CD1c-positive myeloid dendritic cell (primary cell): ENCODE measurements at regions not wholly inside any gene's neighbourhood (a gene's known extent, or its start where the extent isn't known, plus 50 kb on each side); places are given as distances from the start of the nearest gene placed in this dataset.
"Not testable (repeated sequence)": the region's sequence is repeated elsewhere in the genome, so short reads cannot be mapped to it uniquely, and the experiment has no call there.

Experiments used
- DNase-seq: peaks from one replicate; pipeline ENCODE4 v3.0.0-alpha.2; 2016; ENCODE audit errors: extremely low spot score

DNA sequence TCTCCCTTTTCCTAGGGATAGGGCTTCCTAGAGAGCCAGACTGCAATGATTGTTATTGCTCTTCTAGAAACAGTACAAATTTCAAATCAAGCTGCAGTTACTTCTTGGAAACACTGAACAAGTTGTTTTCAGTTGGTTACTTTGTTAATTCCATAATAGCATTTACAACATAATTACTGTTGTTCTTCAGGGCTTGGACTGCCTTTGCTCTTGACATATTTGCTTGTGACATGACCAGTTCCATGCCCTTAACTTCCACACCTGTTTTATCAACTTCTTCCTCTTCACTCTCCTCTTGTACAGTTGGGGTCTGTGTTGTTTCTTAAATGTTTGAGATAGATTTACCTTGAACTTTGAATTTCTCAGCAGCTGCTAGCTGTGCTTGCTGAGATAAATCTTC, 104.4 kb downstream of the SEC23IP start:
- no peak for DNase-seq

- no peak for DNase-seq
Measured at GRCh38 chr10:119997429-119997828, 104.9 kb downstream of the SEC23IP start.

GRCh38 chr10:120002785-120003184, 110.3 kb downstream of the SEC23IP start:
- DNase-seq = no peak

DNA sequence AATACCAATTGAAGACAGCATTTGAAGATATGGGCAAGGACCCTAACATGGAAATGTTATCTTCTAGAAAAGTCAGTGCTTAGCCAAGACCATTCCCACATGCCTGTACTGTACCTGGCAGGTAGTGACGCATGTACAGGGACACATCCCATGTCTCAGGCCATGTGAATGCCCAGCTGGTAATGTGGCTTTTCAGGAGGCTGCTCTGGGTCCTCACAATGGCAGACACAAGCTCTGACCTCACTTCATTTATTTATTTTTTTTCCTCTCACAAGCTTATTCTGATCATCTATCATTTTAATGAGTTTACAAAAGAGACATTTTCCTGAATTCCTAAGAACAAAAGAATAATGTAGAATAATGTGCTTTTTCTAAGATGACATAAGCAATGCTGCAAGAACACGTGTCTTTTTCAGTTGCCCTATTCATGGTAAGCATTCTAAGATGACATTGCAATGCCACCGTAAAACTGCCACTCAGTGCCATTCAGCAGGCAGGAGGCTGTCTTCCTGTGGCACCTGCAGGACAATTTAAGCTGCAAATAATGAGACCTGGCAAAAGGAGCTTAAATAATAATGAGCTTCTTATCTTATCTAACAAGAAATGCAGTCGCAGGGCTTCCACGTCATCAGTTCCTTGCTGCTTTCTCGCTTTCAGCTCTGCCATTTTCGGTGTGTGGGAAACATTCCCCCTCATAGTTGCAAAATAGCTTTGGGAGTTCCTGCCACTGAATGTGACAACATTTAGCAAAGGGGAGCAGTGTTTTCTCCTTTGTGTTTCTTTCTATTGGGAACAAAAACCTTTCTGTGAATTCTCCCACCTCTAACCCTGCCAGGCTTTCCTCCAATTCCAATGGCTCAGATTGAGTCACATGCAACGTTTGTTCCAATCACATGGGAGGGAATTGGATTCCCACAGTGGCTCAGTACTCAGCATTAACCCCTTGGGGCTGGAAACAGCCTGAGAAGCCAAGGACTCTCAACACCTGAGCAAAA, 113.0 kb downstream of the SEC23IP start:
- DNase-seq = no peak

DNA sequence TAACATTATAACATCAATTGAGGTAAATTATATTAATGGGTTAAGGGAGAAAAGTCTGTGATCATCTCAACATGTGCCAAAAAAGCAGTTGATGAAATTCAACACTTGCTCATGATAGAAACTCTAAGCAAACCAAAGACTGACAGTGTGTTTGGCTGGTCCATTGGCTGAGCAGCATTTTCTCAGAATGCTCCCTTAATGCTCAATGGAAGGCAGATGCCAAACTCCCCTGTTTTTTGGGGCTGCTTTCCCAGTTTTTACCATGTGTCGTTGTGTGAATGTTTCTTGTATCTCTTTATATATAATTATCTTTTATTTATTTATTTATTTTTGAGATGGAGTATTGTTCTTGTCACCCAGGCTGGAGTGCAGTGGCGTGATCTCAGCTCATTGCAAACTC, 114.7 kb downstream of the SEC23IP start:
- DNase-seq = no peak

GRCh38 chr10:120011359-120012130, 119.0 kb downstream of the SEC23IP start:
- DNase-seq = no peak

DNA sequence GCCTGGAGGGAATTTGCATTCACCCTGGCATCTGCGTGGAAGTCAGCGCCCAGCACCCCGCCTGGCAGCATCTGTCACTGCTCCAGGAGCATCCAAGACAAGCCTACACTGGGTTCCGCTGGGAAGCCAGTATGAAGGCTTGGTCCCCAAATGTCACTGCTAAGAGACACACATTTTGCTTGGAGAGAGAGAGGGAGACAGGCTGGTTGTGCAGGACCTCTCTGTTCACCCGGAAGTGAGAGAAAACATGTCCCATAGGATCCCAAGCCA, 119.5 kb downstream of the SEC23IP start:
- DNase-seq = no peak

GRCh38 chr10:120012566-120012965, 120.0 kb downstream of the SEC23IP start:
- DNase-seq = no peak

DNA sequence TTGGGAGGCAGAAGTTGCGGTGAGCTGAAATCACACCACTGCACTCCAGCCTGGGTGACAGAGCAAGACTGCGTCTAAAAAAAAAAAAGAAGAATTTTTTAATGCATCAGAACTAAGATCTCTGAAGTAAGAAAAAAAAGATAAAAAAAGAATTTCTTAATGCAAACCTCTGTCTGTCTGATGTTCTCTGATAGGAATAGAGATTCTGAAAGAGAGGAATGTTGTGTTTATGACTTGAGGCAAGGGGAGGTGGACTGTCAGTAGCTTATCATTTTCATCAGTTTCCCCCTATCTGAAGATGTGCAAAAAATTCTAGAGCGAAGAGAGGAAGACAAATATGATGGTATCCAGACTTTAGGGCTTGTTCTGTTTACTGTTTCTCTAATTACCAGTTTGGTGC, 121.5 kb downstream of the SEC23IP start:
- no peak for DNase-seq

- no peak for DNase-seq
Measured at GRCh38 chr10:120015064-120015463, 122.5 kb downstream of the SEC23IP start.

- DNase-seq = no peak
Measured at GRCh38 chr10:120016906-120017305, 124.4 kb downstream of the SEC23IP start.

DNA sequence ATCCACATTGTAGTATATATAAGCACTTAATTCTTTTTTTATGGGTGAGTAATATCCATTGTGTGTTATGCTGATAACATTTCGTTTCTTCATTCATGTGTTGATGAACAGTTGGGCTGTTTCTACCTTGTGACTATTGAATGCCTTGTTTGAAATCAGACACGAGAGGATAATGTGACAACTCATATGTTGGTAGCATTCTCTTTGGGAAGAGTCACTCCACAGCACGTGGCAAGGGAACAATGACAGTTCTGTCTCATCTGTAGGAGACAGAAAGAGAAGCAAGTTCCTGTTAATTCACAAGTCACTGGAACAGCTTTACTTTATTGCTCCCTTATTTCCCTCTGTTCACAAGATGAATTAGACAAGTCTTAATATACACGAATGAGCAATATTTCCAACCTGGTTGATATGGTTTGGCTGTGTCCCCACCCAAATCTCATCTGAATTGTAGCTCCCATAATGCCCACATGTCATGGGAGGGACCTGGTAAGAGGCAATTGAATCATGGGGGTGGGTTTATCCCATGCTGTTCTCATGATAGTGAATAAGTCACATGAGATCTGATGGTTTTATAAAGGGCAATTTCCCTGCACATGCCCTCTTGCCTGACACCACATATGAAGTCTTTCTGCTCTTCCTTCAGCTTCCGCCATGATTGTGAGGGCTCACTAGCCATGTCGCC, 125.3 kb downstream of the SEC23IP start:
- DNase-seq = no peak

DNA sequence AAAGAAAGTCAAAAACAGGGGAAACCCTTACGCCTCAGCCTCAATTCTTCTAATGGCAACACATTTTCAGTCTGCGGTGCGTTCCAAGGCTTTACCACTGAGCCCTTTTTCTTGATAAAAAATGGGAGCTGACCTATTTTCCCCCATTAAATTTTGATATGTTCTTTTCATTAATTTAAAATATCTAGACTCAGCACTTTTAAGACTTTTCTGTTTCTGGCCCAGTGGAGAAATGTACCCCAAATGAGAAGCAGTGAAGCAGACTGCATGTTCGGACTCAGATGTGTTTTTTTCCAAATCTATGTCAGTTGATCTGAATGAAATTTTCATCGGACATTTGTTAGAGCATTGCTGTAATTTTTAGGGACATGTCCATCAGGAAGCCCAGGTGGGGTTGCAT, 126.2 kb downstream of the SEC23IP start:
- no peak for DNase-seq

- no peak for DNase-seq
Measured at GRCh38 chr10:120019568-120019967, 127.0 kb downstream of the SEC23IP start.

DNA sequence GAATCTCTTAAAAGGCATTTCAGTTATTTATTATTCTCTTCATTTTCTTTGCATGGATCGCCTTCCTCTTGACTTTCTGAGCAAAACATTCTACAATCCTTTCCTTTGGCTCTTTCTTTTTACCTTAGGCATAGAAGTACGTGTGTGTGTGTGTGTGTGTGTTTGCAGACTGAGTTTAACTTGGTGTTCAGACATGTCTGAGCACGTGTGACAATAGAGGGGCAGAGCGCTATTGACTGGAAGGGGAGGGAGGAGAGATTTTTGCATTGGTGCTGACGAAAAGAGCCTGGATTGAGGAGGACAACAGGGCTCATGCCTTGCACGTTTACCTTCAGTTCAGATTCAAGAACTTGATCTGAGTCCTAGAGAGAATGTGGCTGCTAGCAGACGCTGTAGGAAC, 129.8 kb downstream of the SEC23IP start:
- DNase-seq = no peak

DNA sequence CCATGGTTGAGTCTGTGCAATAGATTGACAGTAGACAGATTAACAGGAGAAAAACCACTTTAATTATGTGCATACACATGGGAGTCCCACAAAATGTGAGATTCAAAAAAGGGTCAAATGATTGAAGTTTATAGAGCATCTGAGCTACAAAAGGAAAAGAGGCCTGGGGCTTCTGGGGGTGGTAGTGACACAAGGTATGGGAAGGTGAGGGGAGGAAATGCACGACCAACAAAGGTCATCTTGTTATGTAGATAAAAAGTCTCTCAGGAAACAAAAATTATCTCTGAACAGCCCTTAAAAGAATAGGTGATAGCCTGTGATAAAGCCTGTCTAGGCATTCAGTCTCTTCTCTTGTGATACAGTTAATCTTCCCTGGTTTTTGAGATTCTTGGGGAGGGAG, 141.7 kb downstream of the SEC23IP start:
- DNase-seq = no peak

DNA sequence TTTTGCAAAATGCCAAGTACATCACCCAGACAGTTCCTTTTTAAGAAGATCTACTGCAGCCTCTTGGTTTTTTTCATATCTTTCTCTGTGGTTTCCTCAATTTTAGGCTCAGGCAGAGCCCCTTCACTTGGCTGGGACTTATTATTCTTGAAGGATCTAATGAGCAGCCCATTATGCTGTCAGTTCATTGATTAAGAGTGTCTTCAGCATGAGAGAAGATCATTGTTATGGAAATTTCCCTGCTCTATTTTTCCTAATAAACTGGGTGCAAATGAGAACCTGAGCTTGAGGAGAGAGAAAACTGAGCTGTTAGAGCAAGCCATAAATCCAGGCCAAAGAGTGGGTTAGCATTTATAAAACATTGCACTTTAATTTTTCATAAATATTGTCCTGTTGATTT, 146.5 kb downstream of the SEC23IP start:
- no peak for DNase-seq

DNA sequence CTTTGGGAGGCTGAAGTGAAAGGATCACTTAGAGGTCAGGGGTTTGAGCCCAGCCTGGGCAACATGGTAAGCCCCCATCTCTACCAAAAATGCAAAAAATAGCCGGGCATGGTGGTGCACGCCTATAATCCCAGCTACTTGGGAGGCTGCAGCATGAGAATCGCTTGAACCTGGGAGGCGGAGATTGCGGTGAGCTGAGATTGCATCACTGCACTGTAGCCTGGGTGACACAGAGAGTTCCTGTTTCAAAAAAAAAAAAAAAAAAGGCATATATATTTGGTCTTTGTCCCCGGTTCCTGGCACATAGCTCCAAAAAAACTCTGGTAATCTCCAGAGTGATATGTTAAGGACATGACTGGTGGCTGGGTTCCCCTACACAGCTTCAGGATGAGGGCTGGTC, 147.3 kb downstream of the SEC23IP start:
- DNase-seq = no peak

DNA sequence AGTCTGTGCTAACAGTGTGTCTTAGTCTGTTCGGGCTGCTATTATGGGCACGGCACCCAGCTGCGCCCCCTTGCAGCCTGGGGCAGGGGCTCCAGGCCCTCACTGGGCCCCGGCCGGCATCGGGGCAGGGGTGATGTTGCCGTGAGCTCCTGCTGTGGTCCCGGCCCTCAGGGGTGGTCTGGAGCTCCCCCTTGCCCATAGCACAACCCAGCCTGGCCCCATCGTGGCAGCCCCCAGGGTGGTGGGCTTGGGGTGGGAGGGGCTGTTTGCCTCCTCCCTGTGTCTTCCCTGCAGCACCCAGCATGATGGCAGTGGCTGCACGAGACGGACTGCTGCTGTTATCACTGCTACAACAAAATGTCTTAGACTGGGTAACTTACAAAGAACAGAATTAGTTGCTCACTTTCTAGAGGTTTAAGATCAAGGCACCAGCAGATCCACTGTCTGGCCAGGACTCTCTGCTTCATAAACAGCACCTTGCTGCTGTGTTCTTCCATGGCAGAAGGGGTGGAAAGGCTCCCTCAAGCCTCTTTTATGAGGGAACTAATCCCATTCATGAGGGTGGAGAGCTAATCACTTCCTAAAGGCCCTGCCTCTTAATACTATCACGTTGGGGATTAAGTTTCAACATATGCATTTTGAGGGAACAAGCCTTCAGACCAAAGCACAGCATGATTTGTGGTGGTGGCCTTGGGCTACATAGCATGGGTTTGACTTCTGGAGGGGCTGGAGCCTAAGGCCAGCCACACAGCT, 149.5 kb downstream of the SEC23IP start:
- DNase-seq = no peak

GRCh38 chr10:120042705-120043104, 150.2 kb downstream of the SEC23IP start:
- DNase-seq = no peak

GRCh38 chr10:120047373-120047772, 154.8 kb downstream of the SEC23IP start:
- not testable (repeated sequence) for DNase-seq

DNA sequence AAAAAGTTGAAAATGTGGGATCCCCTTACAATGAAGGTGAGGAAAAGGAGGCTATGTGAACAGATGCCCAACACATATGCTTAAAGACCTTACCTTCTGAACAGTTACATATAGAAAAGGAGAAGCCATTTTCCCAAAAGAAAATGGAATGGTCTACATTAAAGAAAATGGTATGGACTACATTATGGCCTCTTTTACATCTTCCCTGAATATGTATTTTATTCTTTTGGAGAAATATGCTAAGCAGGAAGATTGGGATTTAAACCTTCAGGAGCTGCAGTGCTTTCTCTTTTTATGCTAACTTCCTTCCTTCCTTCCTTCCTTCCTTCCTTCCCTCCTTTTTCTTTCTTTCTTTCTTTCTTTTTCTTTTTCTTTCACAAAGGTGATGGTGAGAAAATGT, 155.4 kb downstream of the SEC23IP start:
- DNase-seq = no peak
